PC-9 (cell line): ENCODE measurements at regions not wholly inside any gene's neighbourhood (a gene's known extent, or its start where the extent isn't known, plus 50 kb on each side); places are given as distances from the start of the nearest gene placed in this dataset.

ENCODE experiments used
- EZH2 ChIP-seq: fragments of 200-600 bp; sonication (generic); IDR thresholded peaks from 2 replicates; pipeline ENCODE4 v1.8.0; 2017; ENCODE audit warnings: antibody characterized with exemption, low read depth
- TF ChIP-seq, protein P1 (sequence below): fragments of 200-600 bp; sonication (generic); conservative IDR thresholded peaks from 2 replicates; pipeline ENCODE4 v1.6.1; 2017; ENCODE audit warnings: mixed run types, antibody characterized with exemption, mild to moderate bottlenecking, moderate library complexity

DNA sequence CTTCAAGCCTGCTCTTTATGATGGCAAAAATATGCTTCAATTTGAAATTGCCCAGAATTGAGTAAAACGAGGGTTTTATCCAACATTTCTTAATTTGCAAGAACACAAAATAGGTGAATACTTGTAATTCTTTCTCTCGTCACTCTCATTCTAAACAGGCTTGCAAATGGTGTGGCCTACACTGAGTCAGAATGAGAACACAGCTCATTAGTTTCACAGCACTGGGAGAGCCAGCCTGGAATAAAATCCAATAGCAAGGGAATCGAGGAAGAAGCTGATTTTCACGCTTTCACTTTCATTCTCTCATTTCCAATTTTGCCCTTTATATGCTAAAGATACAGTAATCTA is 537.5 kb downstream of the LTN1 start:
- TF ChIP-seq, protein P1, sequence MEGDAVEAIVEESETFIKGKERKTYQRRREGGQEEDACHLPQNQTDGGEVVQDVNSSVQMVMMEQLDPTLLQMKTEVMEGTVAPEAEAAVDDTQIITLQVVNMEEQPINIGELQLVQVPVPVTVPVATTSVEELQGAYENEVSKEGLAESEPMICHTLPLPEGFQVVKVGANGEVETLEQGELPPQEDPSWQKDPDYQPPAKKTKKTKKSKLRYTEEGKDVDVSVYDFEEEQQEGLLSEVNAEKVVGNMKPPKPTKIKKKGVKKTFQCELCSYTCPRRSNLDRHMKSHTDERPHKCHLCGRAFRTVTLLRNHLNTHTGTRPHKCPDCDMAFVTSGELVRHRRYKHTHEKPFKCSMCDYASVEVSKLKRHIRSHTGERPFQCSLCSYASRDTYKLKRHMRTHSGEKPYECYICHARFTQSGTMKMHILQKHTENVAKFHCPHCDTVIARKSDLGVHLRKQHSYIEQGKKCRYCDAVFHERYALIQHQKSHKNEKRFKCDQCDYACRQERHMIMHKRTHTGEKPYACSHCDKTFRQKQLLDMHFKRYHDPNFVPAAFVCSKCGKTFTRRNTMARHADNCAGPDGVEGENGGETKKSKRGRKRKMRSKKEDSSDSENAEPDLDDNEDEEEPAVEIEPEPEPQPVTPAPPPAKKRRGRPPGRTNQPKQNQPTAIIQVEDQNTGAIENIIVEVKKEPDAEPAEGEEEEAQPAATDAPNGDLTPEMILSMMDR, result no peak
- no peak for TF ChIP-seq EZH2
